ENCODE measurements at regions not wholly inside any gene's neighbourhood (a gene's known extent, or its start where the extent isn't known, plus 50 kb on each side); places are given as distances from the start of the nearest gene placed in this dataset.
A peak's percentile ranks its signal among the peaks of the same experiment; 100 is the strongest.

DNA sequence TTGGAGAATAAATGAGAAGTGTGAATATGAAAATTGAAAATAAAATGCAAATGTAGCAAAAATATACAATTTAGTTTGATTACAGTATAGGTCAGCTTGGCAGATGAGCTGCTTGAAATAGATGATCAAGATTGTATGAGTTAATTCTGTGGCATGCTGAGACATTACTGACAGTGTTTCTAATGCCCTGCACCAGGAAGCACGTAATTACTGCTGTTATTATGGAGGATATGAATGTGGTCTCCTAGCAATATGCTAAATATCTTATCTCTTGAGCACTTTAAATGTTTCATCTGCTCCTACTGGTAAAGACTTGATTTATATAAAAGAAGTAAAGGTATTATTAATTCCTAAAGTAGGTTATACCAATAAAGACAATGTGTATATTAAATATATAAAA lies 1015.5 kb downstream of the PLOD2 start:
- no peaks in the 10 kb centered on the region for H3K36me3 ChIP-seq (ENCODE audit: control insufficient read depth in 1 of 2, insufficient read depth in 2 of 2, low read depth in 1 of 2, low read length in 2 of 2)
- H3K27me3 ChIP-seq (ENCODE audit: control insufficient read depth in 1 of 2, insufficient read depth in 1 of 2, low read length in 2 of 2): no peaks in the 10 kb centered on the region
- peak; percentile 10 for DNase-seq
- no peak overlapping the region for H2BK120ac ChIP-seq (ENCODE audit: low read depth, low read length)
- WGBS: no CpG with 5 or more reads among the region's 1 CpG
- H3K4ac ChIP-seq (ENCODE audit: low read depth in 1 of 2, low read length in 2 of 2): no peak overlapping the region
- no peak overlapping the region for H4K8ac ChIP-seq (ENCODE audit: low read length)
- H2BK15ac ChIP-seq (ENCODE audit: low read depth, poor library complexity, severe bottlenecking): no peak overlapping the region
- H3K23ac ChIP-seq (ENCODE audit: low read length in 2 of 2): no peak overlapping the region
- no peak overlapping the region for H3K27ac ChIP-seq (ENCODE audit: low read length, poor library complexity, severe bottlenecking)
- no peak overlapping the region for H3K4me3 ChIP-seq (ENCODE audit: insufficient read depth in 1 of 2, low read depth in 1 of 2, low read length in 2 of 2)
- no peak overlapping the region for H3K18ac ChIP-seq (ENCODE audit: low read depth in 1 of 2, low read length in 2 of 2)
- H3K9ac ChIP-seq (ENCODE audit: low read length): no peak overlapping the region
- no peak overlapping the region for H2AFZ ChIP-seq (ENCODE audit: low read depth, low read length)
- H3K4me2 ChIP-seq (ENCODE audit: low read length, poor library complexity, severe bottlenecking): no peak overlapping the region
- no peak overlapping the region for H3K14ac ChIP-seq (ENCODE audit: low read length in 2 of 2)
- no peak overlapping the region for H2BK12ac ChIP-seq (ENCODE audit: low read length in 2 of 2)
- H3K4me1 ChIP-seq (ENCODE audit: control insufficient read depth, insufficient read depth, low read depth, low read length): no peaks in the 10 kb centered on the region
- H3K79me1 ChIP-seq (replicated peaks; ENCODE audit: low read length, poor library complexity, severe bottlenecking): no peaks in the 10 kb centered on the region
- H4K91ac ChIP-seq (ENCODE audit: low read length): no peak overlapping the region
- H2AK5ac ChIP-seq (ENCODE audit: low read length, severe bottlenecking): no peak overlapping the region
- H2BK5ac ChIP-seq (ENCODE audit: low read depth, low read length, poor library complexity, severe bottlenecking): no peak overlapping the region
- no peaks in the 10 kb centered on the region for H3K9me3 ChIP-seq (ENCODE audit: control insufficient read depth, low read length)

- H3K79me1 ChIP-seq (replicated peaks; ENCODE audit: low read length, poor library complexity, severe bottlenecking): no peaks in the 10 kb centered on the region
- H2BK15ac ChIP-seq (ENCODE audit: low read depth, poor library complexity, severe bottlenecking): no peak overlapping the region
- H2AFZ ChIP-seq (ENCODE audit: low read depth, low read length): no peak overlapping the region
- DNase-seq: no peak
- H2BK12ac ChIP-seq (ENCODE audit: low read length in 2 of 2): no peak overlapping the region
- no peak overlapping the region for H3K4me2 ChIP-seq (ENCODE audit: low read length, poor library complexity, severe bottlenecking)
- no peak overlapping the region for H3K9ac ChIP-seq (ENCODE audit: low read length)
- H3K27me3 ChIP-seq (ENCODE audit: control insufficient read depth in 1 of 2, insufficient read depth in 1 of 2, low read length in 2 of 2): no peaks in the 10 kb centered on the region
- no peak overlapping the region for H4K8ac ChIP-seq (ENCODE audit: low read length)
- no peaks in the 10 kb centered on the region for H3K36me3 ChIP-seq (ENCODE audit: control insufficient read depth in 1 of 2, insufficient read depth in 2 of 2, low read depth in 1 of 2, low read length in 2 of 2)
- no peak overlapping the region for H2AK5ac ChIP-seq (ENCODE audit: low read length, severe bottlenecking)
- H3K14ac ChIP-seq (ENCODE audit: low read length in 2 of 2): no peak overlapping the region
- H4K91ac ChIP-seq (ENCODE audit: low read length): no peak overlapping the region
- no peak overlapping the region for H3K23ac ChIP-seq (ENCODE audit: low read length in 2 of 2)
- no peak overlapping the region for H2BK120ac ChIP-seq (ENCODE audit: low read depth, low read length)
- no peak overlapping the region for H3K4me3 ChIP-seq (ENCODE audit: insufficient read depth in 1 of 2, low read depth in 1 of 2, low read length in 2 of 2)
- H3K9me3 ChIP-seq (ENCODE audit: control insufficient read depth, low read length): no peaks in the 10 kb centered on the region
- no peaks in the 10 kb centered on the region for H3K4me1 ChIP-seq (ENCODE audit: control insufficient read depth, insufficient read depth, low read depth, low read length)
- no peak overlapping the region for H2BK5ac ChIP-seq (ENCODE audit: low read depth, low read length, poor library complexity, severe bottlenecking)
- H3K4ac ChIP-seq (ENCODE audit: low read depth in 1 of 2, low read length in 2 of 2): no peak overlapping the region
- H3K18ac ChIP-seq (ENCODE audit: low read depth in 1 of 2, low read length in 2 of 2): no peak overlapping the region
- no peak overlapping the region for H3K27ac ChIP-seq (ENCODE audit: low read length, poor library complexity, severe bottlenecking)
These were observed 1001.3 kb downstream of the PLOD2 start for GRCh38 chr3:145159640-145160039.

DNA sequence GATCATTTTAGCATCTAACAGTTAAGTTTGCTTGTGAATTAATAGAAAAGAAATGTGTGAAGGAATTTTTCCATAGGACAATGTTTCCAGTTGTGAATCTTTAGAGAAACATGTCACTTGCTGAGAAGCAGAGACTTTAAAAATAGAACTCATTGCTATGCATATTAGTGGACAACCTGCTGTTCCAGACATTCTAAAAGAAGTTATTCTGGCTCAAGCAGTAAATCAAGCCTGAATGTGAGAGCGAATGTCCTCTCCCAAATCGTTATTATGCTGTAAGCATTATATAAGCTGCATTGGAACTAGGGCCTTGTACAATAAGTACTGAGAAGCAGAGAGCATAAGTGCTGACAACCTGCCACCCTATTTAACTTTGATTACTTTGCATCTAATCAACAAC lies 990.9 kb downstream of the PLOD2 start:
- no peak for DNase-seq
- H3K27me3 ChIP-seq (ENCODE audit: control insufficient read depth in 1 of 2, insufficient read depth in 1 of 2, low read length in 2 of 2): no peaks in the 10 kb centered on the region
- no peak overlapping the region for H4K8ac ChIP-seq (ENCODE audit: low read length)
- no peaks in the 10 kb centered on the region for H3K4me1 ChIP-seq (ENCODE audit: control insufficient read depth, insufficient read depth, low read depth, low read length)
- H4K91ac ChIP-seq (ENCODE audit: low read length): no peak overlapping the region
- no peak overlapping the region for H3K18ac ChIP-seq (ENCODE audit: low read depth in 1 of 2, low read length in 2 of 2)
- no peaks in the 10 kb centered on the region for H3K79me1 ChIP-seq (replicated peaks; ENCODE audit: low read length, poor library complexity, severe bottlenecking)
- no peak overlapping the region for H3K27ac ChIP-seq (ENCODE audit: low read length, poor library complexity, severe bottlenecking)
- no peak overlapping the region for H3K9ac ChIP-seq (ENCODE audit: low read length)
- peak overlapping the region; percentile 14 for H2AFZ ChIP-seq (ENCODE audit: low read depth, low read length)
- no peak overlapping the region for H2AK5ac ChIP-seq (ENCODE audit: low read length, severe bottlenecking)
- H3K4ac ChIP-seq (ENCODE audit: low read depth in 1 of 2, low read length in 2 of 2): no peak overlapping the region
- no peak overlapping the region for H3K23ac ChIP-seq (ENCODE audit: low read length in 2 of 2)
- no peak overlapping the region for H2BK12ac ChIP-seq (ENCODE audit: low read length in 2 of 2)
- H2BK15ac ChIP-seq (ENCODE audit: low read depth, poor library complexity, severe bottlenecking): no peak overlapping the region
- no peak overlapping the region for H3K4me2 ChIP-seq (ENCODE audit: low read length, poor library complexity, severe bottlenecking)
- H3K9me3 ChIP-seq (ENCODE audit: control insufficient read depth, low read length): no peaks in the 10 kb centered on the region
- no peak overlapping the region for H2BK5ac ChIP-seq (ENCODE audit: low read depth, low read length, poor library complexity, severe bottlenecking)
- H2BK120ac ChIP-seq (ENCODE audit: low read depth, low read length): no peak overlapping the region
- WGBS: 84% methylated on average over 2 of the region's 2 CpGs
- no peak overlapping the region for H3K14ac ChIP-seq (ENCODE audit: low read length in 2 of 2)
- no peaks in the 10 kb centered on the region for H3K36me3 ChIP-seq (ENCODE audit: control insufficient read depth in 1 of 2, insufficient read depth in 2 of 2, low read depth in 1 of 2, low read length in 2 of 2)
- H3K4me3 ChIP-seq (ENCODE audit: insufficient read depth in 1 of 2, low read depth in 1 of 2, low read length in 2 of 2): no peak overlapping the region

GRCh38 chr3:145175626-145176025 lies 985.4 kb downstream of the PLOD2 start:
- Histone ChIP-seq H3K18ac (ENCODE audit: low read depth in 1 of 2, low read length in 2 of 2) (no peak overlapping the region), H3K27me3 (ENCODE audit: control insufficient read depth in 1 of 2, insufficient read depth in 1 of 2, low read length in 2 of 2) (no peaks in the 10 kb centered on the region), H3K14ac (ENCODE audit: low read length in 2 of 2) (no peak overlapping the region), H3K27ac (ENCODE audit: low read length, poor library complexity, severe bottlenecking) (no peak overlapping the region), H2AFZ (ENCODE audit: low read depth, low read length) (no peak overlapping the region), H4K8ac (ENCODE audit: low read length) (no peak overlapping the region), H2BK120ac (ENCODE audit: low read depth, low read length) (no peak overlapping the region), H3K9ac (ENCODE audit: low read length) (no peak overlapping the region), H2AK5ac (ENCODE audit: low read length, severe bottlenecking) (no peak overlapping the region), H2BK15ac (ENCODE audit: low read depth, poor library complexity, severe bottlenecking) (no peak overlapping the region), H3K36me3 (ENCODE audit: control insufficient read depth in 1 of 2, insufficient read depth in 2 of 2, low read depth in 1 of 2, low read length in 2 of 2) (no peaks in the 10 kb centered on the region), H3K9me3 (ENCODE audit: control insufficient read depth, low read length) (no peaks in the 10 kb centered on the region), H3K4me1 (ENCODE audit: control insufficient read depth, insufficient read depth, low read depth, low read length) (no peaks in the 10 kb centered on the region), H3K4me2 (ENCODE audit: low read length, poor library complexity, severe bottlenecking) (no peak overlapping the region), H2BK12ac (ENCODE audit: low read length in 2 of 2) (no peak overlapping the region), H3K79me1 (replicated peaks; ENCODE audit: low read length, poor library complexity, severe bottlenecking) (no peaks in the 10 kb centered on the region), H4K91ac (ENCODE audit: low read length) (no peak overlapping the region), H3K4ac (ENCODE audit: low read depth in 1 of 2, low read length in 2 of 2) (no peak overlapping the region), H2BK5ac (ENCODE audit: low read depth, low read length, poor library complexity, severe bottlenecking) (no peak overlapping the region), H3K4me3 (ENCODE audit: insufficient read depth in 1 of 2, low read depth in 1 of 2, low read length in 2 of 2) (no peak overlapping the region), H3K23ac (ENCODE audit: low read length in 2 of 2) (no peak overlapping the region)
- DNase-seq: no peak
- WGBS: 80% methylated on average over 1 of the region's 3 CpGs
